Erythroblast (primary cell): ENCODE measurements at regions not wholly inside any gene's neighbourhood (a gene's known extent, or its start where the extent isn't known, plus 50 kb on each side); places are given as distances from the start of the nearest gene placed in this dataset.

Experiments used
- DNase-seq, 2 experiments: peaks; one replicate each; lab custom pipeline; 2025; lab: John Stamatoyannopoulos, UW
- GATA1 ChIP-seq: IDR thresholded peaks from 2 replicates; pipeline ENCODE4 v1.6.1; 2011; ENCODE audit warnings: low read depth, mild to moderate bottlenecking, control low read depth, low read length, moderate library complexity
- POLR2A ChIP-seq: IDR thresholded peaks from 2 replicates; pipeline ENCODE4 v1.6.1; 2011; ENCODE audit warnings: mild to moderate bottlenecking, low read length

DNA sequence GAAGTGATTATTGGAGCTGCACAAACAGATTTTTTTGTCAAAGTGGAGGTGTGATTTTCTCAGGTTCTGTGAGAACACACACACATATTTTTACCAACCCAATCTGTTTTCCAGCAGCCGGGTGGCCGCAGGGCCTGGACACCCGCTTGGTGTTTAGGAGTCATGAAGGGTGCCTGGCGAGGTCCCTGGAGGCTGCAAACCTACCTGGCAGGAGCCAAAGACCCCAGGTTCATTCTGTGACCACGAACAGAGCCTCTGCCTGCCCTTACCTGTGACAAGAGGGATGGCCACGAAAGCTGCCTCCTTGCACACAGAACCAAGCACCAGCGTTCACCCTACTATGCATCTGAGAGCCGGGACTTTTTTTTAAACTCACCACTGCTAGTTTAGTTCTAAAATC lies 64.3 kb upstream of the ID2 start:
- DNase-seq: no peak
- TF ChIP-seq GATA1 (no peak), POLR2A (no peak)

- TF ChIP-seq GATA1 (no peak), POLR2A (no peak)
- no peak for DNase-seq
Observed at GRCh38 chr2:8619071-8619470, 62.8 kb upstream of the ID2 start.

DNA sequence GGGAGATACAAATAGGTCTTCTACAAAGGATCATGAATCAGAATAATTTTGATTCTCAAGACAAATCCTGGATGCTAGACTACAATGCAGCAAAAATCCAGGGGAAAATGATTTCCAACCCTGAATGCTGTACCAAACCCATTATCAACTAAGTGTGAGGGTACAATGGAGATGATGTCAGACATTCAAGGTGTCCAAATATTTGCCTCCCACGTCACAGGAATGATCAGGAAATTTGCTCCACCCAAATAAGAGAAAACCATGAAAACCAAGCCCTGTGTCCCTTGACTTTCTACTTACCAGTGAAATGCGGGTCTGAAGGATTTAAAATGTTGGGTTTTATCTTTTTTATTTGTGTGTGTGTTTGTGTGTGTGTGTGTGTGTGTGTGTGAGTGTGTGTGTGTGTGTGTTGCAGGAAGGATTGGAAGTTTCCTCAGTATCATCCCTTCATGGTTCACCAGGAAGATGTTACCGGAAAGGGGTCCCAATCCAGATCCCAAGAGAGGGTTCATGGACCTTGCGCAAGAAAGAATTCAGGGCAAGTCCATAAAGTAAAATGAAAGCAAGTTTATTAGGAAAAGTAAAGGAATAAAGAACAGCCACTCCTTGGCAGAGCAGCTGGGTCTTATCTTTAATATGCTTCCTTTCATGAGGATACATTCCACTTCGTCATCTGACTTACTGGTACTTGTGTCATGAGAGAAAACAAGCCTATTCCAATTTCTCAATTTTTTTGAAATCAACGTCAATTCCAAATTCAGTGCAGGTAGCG lies 61.1 kb upstream of the ID2 start:
- DNase-seq: peak in 1 of 2 experiments; percentile 30

GRCh38 chr2:8622199-8622911 lies 59.5 kb upstream of the ID2 start:
- no peak for TF ChIP-seq POLR2A
- TF ChIP-seq GATA1: no peak
- no peak for DNase-seq

More for the DNA sequence above, 61.1 kb upstream of the ID2 start:
- no peak for TF ChIP-seq POLR2A
- no peak for TF ChIP-seq GATA1

- TF ChIP-seq POLR2A (no peak), GATA1 (no peak)
- DNase-seq: no peak
Observed at GRCh38 chr2:8622924-8623465, 58.9 kb upstream of the ID2 start.

DNA sequence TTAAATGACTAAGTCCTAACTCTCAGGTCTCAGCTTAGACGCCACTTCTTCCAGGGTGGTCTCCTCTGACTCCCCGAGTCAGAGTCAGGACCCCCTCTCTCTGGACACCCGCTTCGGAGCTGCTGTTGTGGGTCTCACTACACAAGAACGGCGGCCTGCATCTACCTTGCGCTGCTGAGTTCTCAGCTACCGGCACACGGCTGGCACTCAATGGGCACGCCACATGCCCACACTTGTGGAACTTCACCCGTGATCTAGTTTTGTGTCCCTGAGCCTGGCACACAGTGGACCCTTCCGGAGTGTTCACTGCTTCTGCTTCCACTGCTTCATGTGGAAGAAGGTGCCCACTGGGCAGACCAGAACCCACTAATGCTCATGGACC lies 58.3 kb upstream of the ID2 start:
- no peak for TF ChIP-seq POLR2A
- TF ChIP-seq GATA1: no peak
- no peak for DNase-seq

- peak; percentile 55 to 58 for DNase-seq
- TF ChIP-seq POLR2A (no peak), GATA1 (no peak)
Observed at GRCh38 chr2:8623958-8624591, 57.8 kb upstream of the ID2 start.

GRCh38 chr2:8624855-8625398 lies 56.9 kb upstream of the ID2 start:
- DNase-seq: no peak
- TF ChIP-seq POLR2A (no peak), GATA1 (no peak)

DNA sequence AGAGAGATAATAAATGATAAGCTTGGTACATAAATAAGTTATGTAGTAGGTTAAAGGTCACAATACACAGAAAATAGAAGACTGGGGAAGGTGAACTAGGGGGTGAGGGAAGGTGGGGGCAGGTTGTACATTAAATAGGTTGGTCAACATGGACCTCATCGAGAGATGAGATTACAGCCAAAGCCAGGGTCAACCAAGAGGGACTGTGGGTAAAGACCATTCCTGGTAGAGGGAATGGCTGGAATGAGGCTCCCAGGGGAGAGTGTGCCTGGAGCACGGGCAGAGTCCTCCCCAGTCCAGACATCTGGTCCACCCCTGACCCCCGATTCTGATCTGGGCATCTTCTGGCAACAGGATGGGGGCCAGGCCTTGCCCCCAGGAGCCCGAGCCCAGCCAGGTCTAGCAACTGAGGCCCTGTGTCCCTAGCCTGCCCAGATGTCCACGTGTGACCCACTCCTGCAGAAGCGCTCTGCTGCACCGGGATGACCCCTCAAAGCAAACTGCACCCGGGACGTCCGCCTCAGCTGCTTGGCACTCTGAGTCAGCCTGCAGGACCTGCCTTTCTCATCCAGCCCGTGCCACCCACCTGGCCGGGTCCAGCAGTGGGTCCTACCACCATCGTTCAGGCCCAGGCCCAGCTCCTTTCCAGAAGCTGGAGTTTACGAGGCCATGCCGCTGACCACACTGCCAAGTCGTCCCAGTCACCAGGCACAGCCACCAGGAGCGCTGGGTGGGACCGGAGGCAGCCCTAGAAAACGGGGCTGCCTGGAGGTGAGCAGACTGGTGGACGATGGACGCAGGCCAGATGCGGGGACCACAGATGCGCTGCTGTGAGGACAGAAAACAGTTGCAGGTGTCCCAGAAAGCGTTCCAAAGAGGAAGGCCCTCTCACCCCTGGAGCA lies 56.2 kb upstream of the ID2 start:
- DNase-seq: no peak
- TF ChIP-seq GATA1 (no peak), POLR2A (no peak)

DNA sequence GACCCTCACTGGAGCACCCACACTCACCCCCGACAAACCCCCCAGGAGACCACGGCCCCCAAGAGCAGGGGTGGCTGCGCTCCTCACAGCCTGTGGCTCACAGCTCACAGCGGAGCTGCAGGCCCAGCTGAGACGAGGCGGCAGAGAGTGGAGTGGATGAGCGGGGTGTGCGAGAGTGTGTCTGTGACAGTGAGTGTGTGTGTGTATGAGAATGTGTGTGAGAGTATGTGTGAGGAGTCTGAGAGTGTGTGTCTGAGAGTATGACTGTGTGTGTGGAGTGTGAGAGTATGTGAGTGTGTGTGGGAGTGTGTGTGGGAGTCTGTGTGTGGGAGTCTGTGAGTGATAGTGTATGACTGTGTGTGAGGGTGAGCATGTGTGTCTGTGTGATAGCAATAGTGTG lies 55.3 kb upstream of the ID2 start:
- TF ChIP-seq POLR2A: no peak
- TF ChIP-seq GATA1: no peak
- DNase-seq: no peak

DNA sequence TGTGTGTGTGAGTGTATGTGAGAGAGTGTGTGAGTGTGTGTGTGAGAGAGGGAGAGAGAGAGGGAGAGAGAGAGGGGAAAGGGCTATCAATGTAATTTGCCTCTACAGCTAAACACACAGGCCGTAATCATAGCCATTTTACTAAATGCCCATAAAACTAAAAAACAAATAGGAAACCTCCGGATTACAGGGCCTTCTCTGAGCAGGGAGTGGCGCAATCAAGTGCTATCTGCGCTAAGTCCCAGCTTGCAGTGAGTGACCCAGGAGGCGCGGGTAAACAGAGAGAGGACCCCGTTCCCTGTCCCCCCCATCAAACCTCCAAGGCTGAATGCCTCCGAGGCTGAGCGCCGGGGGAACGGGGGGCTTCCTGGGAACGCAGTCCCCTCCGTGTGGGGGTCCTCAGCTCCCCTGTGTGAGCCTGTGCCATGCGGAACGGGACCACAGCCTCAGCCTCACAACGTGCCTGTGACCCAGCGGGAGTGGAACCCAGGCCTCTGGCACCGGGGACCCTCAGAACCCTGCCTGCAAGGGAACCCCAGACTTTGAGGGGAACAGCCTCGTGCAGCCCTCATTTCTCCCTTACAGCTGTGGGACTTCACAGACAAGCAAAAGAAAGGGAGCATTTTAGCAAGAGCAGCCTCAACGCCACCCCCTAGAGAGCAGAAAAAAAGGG lies 54.7 kb upstream of the ID2 start:
- TF ChIP-seq GATA1 (no peak), POLR2A (no peak)
- DNase-seq: no peak

- TF ChIP-seq GATA1 (no peak), POLR2A (no peak)
- DNase-seq: peak in 1 of 2 experiments; percentile 33
Observed at GRCh38 chr2:8627692-8628085, 54.2 kb upstream of the ID2 start.
